HCT116 (cell line): ENCODE measurements at regions not wholly inside any gene's neighbourhood (a gene's known extent, or its start where the extent isn't known, plus 50 kb on each side); places are given as distances from the start of the nearest gene placed in this dataset.

Source experiments
- ATAC-seq: fragments of 200-7000 bp; cut with Tn5 transposase; 2 replicates; pipeline ENCODE4 v1.9.1; 2020; ENCODE audit warnings: mild to moderate bottlenecking, moderate library complexity
- BruUV-seq: library from RNA; stranded (reverse); fragments of 400-500 nt; replicated peaks from 2 replicates; lab custom pipeline; 2021; lab: Mats Ljungman, UMichigan
- CTCF ChIA-PET: fragments of 300-600 bp; sonication (Branson Sonifier 250); formaldehyde crosslinking; loops from one replicate; lab custom pipeline; 2021; ENCODE audit warnings: antibody characterized with exemption; lab: Charles Lee
- POLR2A ChIA-PET: fragments of 300-600, 350-600 bp; sonication (Branson Sonifier 250); formaldehyde crosslinking; loops from one replicate; lab custom pipeline; 2021; ENCODE audit warnings: antibody characterized with exemption; lab: Charles Lee
- RAD21 ChIA-PET, 2 experiments: fragments of 300-600 bp; sonication (Branson Sonifier 250); formaldehyde crosslinking; loops; one replicate each; lab custom pipeline; 2023; ENCODE audit warnings: low total read pairs in 2 of 2; ENCODE audit not compliant: uncharacterized antibody in 2 of 2, unreplicated experiment in 2 of 2, low non-redundant PET in 1 of 2; lab: Charles Lee
- DNase-seq: peaks from one replicate; pipeline ENCODE4 v3.0.0-alpha.2; 2010; ENCODE audit warnings: low read depth, low spot score
- H2AFZ ChIP-seq: fragments of 200-600 bp; shearing (Covaris generic), sonication (generic); 2 replicates; pipeline ENCODE4 v1.6.1; 2017; ENCODE audit warnings: low read depth, mixed run types, mixed read lengths, antibody characterized with exemption, low read length; ENCODE audit not compliant: poor library complexity, severe bottlenecking
- H3K27ac ChIP-seq: 2 replicates; pipeline ENCODE4 v1.5.1; 2012; ENCODE audit warnings: low read depth, low read length
- H3K27me3 ChIP-seq: fragments of 200-600 bp; sonication (generic); 2 replicates; pipeline ENCODE4 v1.6.1; 2016; ENCODE audit warnings: mixed run types, low read length, mixed read lengths; ENCODE audit not compliant: insufficient read depth
- H3K36me3 ChIP-seq, 2 experiments: fragments of 200-500 bp in 1 of 2; fragments of 200-600 bp in 1 of 2; sonication (Bioruptor generic) in 1 of 2; sonication (generic) in 1 of 2; 2 replicates each; pipeline versions ENCODE4 v1.5.1 to v1.6.1; 2014 to 2016; ENCODE audit warnings: low read length in 2 of 2, inconsistent platforms in 1 of 2, mixed read lengths in 1 of 2, mixed run types in 1 of 2; ENCODE audit not compliant: insufficient read depth in 2 of 2, control insufficient read depth in 1 of 2
- H3K4me1 ChIP-seq, 2 experiments: fragments of 200-600 bp in 1 of 2; sonication (generic) in 1 of 2; 2 replicates each; pipeline versions ENCODE4 v1.5.1 to v1.6.1; 2012 to 2017; ENCODE audit warnings: low read length in 2 of 2, inconsistent platforms in 1 of 2, mild to moderate bottlenecking in 1 of 2, mixed read lengths in 1 of 2, mixed run types in 1 of 2, moderate library complexity in 1 of 2; ENCODE audit not compliant: insufficient read depth in 2 of 2, control insufficient read depth in 1 of 2
- H3K4me2 ChIP-seq: fragments of 200-600 bp; sonication (generic); 2 replicates; pipeline ENCODE4 v1.6.1; 2017; ENCODE audit warnings: mixed run types, low read length, mixed read lengths
- H3K4me3 ChIP-seq, 2 experiments: fragments of 200-600 bp in 1 of 2; sonication (generic) in 1 of 2; replicated peaks in 1 of 2; 2 replicates each; pipeline ENCODE4 v1.5.1; 2011 to 2016; ENCODE audit warnings: low read length in 2 of 2, control low read depth in 1 of 2, low read depth in 1 of 2, mild to moderate bottlenecking in 1 of 2, mixed read lengths in 1 of 2, mixed run types in 1 of 2
- H3K79me2 ChIP-seq: fragments of 200-600 bp; sonication (generic); 2 replicates; pipeline ENCODE4 v1.6.1; 2017; ENCODE audit warnings: mild to moderate bottlenecking, mixed run types, low read length, moderate library complexity, mixed read lengths; ENCODE audit not compliant: insufficient read depth
- H3K9ac ChIP-seq: fragments of 200-600 bp; sonication (generic); 2 replicates; pipeline ENCODE4 v1.6.1; 2016; ENCODE audit warnings: low read length, mixed read lengths
- H3K9me2 ChIP-seq: fragments of 200-600 bp; sonication (generic), shearing (Covaris generic); 2 replicates; pipeline ENCODE4 v1.6.1; 2017; ENCODE audit warnings: mixed run types, mild to moderate bottlenecking, moderate library complexity; ENCODE audit not compliant: insufficient read depth
- H3K9me3 ChIP-seq, 2 experiments: fragments of 200-500 bp in 1 of 2; fragments of 200-600 bp in 1 of 2; sonication (Bioruptor generic) in 1 of 2; sonication (generic) in 1 of 2; 2 replicates each; pipeline ENCODE4 v1.6.1; 2014 to 2017; ENCODE audit warnings: low read length in 2 of 2, mixed read lengths in 2 of 2, inconsistent platforms in 1 of 2, low read depth in 1 of 2, mild to moderate bottlenecking in 1 of 2, mixed run types in 1 of 2, moderate library complexity in 1 of 2; ENCODE audit not compliant: control insufficient read depth in 1 of 2, insufficient read depth in 1 of 2
- H4K20me1 ChIP-seq: fragments of 200-600 bp; sonication (generic), shearing (Covaris generic); 2 replicates; pipeline ENCODE4 v1.6.1; 2017; ENCODE audit warnings: mixed run types, mild to moderate bottlenecking, moderate library complexity; ENCODE audit not compliant: insufficient read depth
- ATF3 ChIP-seq: IDR thresholded peaks from 2 replicates; pipeline ENCODE4 v1.6.1; 2012
- CBX3 ChIP-seq: IDR thresholded peaks from 2 replicates; pipeline ENCODE4 v1.6.1; 2012; ENCODE audit warnings: low read depth
- EGR1 ChIP-seq: IDR thresholded peaks from 2 replicates; pipeline ENCODE4 v1.6.1; 2012; ENCODE audit warnings: low read depth
- ELF1 ChIP-seq: IDR thresholded peaks from 2 replicates; pipeline ENCODE4 v1.6.1; 2012; ENCODE audit warnings: low read depth, borderline replicate concordance
- EZH2 ChIP-seq: fragments of 200-600 bp; sonication (generic); IDR thresholded peaks from 2 replicates; pipeline ENCODE4 v1.6.1; 2017; ENCODE audit warnings: antibody characterized with exemption, mixed run types
- EZH2phosphoT487 ChIP-seq: fragments of 200-600 bp; IDR thresholded peaks from 2 replicates; pipeline ENCODE4 v1.6.1; 2018; ENCODE audit warnings: antibody characterized with exemption, borderline replicate concordance
- FOSL1 ChIP-seq: IDR thresholded peaks from 2 replicates; pipeline ENCODE4 v1.6.1; 2012; ENCODE audit warnings: low read depth
- JUND ChIP-seq: IDR thresholded peaks from 2 replicates; pipeline ENCODE4 v1.6.1; 2012
- POLR2A ChIP-seq: IDR thresholded peaks from 2 replicates; pipeline ENCODE4 v1.7.0; 2011; ENCODE audit warnings: borderline replicate concordance; ENCODE audit not compliant: insufficient read depth, insufficient read length; ENCODE audit errors: extremely low read depth
- RAD21 ChIP-seq: IDR thresholded peaks from 2 replicates; pipeline ENCODE4 v1.6.1; 2012; ENCODE audit warnings: low read depth, mild to moderate bottlenecking
- SIN3A ChIP-seq: IDR thresholded peaks from 2 replicates; pipeline ENCODE4 v1.6.1; 2012; ENCODE audit warnings: low read depth
- SP1 ChIP-seq: IDR thresholded peaks from 2 replicates; pipeline ENCODE4 v1.6.1; 2012; ENCODE audit warnings: low read depth
- SRF ChIP-seq: IDR thresholded peaks from 2 replicates; pipeline ENCODE4 v1.6.1; 2012; ENCODE audit warnings: low read depth
- TCF7L2 ChIP-seq: IDR thresholded peaks from 2 replicates; pipeline ENCODE4 v1.7.0; 2011; ENCODE audit warnings: borderline replicate concordance, inconsistent platforms; ENCODE audit not compliant: insufficient read depth, insufficient read length; ENCODE audit errors: extremely low read depth
- YY1 ChIP-seq: IDR thresholded peaks from 2 replicates; pipeline ENCODE4 v1.6.1; 2011; ENCODE audit warnings: low read length, low read depth, moderate library complexity, mild to moderate bottlenecking; ENCODE audit not compliant: insufficient replicate concordance; ENCODE audit errors: extremely low read depth
- ZBTB33 ChIP-seq: IDR thresholded peaks from 2 replicates; pipeline ENCODE4 v1.6.1; 2011; ENCODE audit warnings: mild to moderate bottlenecking, low read length, moderate library complexity; ENCODE audit not compliant: insufficient replicate concordance; ENCODE audit errors: extremely low read depth
- ZFX ChIP-seq: fragments of 450-650 bp; IDR thresholded peaks from 2 replicates; pipeline ENCODE4 v1.6.1; 2017
- ZNF274 ChIP-seq: fragments of 200-500 bp; sonication (Bioruptor generic); IDR thresholded peaks from 2 replicates; pipeline ENCODE4 v1.6.1; 2014; ENCODE audit warnings: mild to moderate bottlenecking, low read depth, low read length, inconsistent platforms
- intact Hi-C: fragments of 100-400 bp; cut with micrococcal nuclease; formaldehyde crosslinking; loops from 2 replicates; pipeline ENCODE4 v1.10.0; 2022
- TF ChIP-seq, protein P1 (sequence below): IDR thresholded peaks from 2 replicates; pipeline ENCODE4 v1.6.1; 2012
- TF ChIP-seq, protein P2 (sequence below), 3 experiments: fragments of 200-600 bp in 1 of 3; sonication (generic) in 1 of 3; IDR thresholded peaks in 2 of 3; conservative IDR thresholded peaks in 1 of 3; 2 replicates each; pipeline ENCODE4 v1.5.1; 2012 to 2017; ENCODE audit warnings: low read depth in 2 of 3, low read length in 2 of 3, antibody characterized with exemption in 1 of 3, borderline replicate concordance in 1 of 3, control low read depth in 1 of 3, mild to moderate bottlenecking in 1 of 3, mixed read lengths in 1 of 3, mixed run types in 1 of 3, moderate library complexity in 1 of 3; ENCODE audit not compliant: insufficient read depth in 1 of 3

GRCh38 chr3:6182476-6182875 lies 678.4 kb upstream of the GRM7 start:
- no peak overlapping the region for H3K4me3 ChIP-seq
- CTCF ChIA-PET, result no interaction called here
- no peak overlapping the region for H3K9ac ChIP-seq
- ATAC-seq (no peak), DNase-seq (no peak)
- 0 out of 4 replicates have a peak, but pooled peaks cover 0 to 3% of the 10 kb centered on the region in 2 experiments for H3K4me1 ChIP-seq
- no peaks in the 10 kb centered on the region for H3K27me3 ChIP-seq
- intact Hi-C loops, result no loop called here
- H3K79me2 ChIP-seq, result no peaks in the 10 kb centered on the region
- no peaks in the 10 kb centered on the region for H3K9me2 ChIP-seq
- BruUV-seq, result no TSS peak
- RAD21 ChIA-PET, result no interaction called here
- no peak for TF ChIP-seq ELF1
- no peak overlapping the region for H2AFZ ChIP-seq
- POLR2A ChIA-PET, result no interaction called here
- H3K27ac ChIP-seq, result no peak overlapping the region
- H3K4me2 ChIP-seq, result no peak overlapping the region
- H4K20me1 ChIP-seq, result no peaks in the 10 kb centered on the region
- H3K36me3 ChIP-seq, result no peaks in the 10 kb centered on the region
- no peaks in the 10 kb centered on the region for H3K9me3 ChIP-seq

DNA sequence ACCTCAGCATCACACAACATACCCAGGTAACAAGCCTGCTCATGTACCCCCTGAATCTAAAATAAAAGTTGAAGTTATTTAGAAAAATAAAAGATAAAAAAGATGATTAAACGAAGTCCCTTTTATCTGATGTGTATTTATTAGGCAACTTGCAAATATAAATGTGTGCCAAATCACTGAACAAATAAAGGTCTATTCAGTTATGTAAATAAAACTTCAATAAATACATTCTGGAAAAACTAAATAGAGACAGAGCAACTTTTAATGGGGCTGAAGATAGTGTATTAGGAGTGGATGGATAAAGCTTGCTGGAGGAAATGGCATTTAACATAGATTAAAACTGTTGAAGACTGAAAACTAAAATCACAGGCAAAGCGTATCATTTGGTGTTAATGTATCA lies 678.0 kb upstream of the GRM7 start:
- no peak overlapping the region for H3K4me2 ChIP-seq
- no peaks in the 10 kb centered on the region for H3K27me3 ChIP-seq
- RAD21 ChIA-PET, result no interaction called here
- no peak overlapping the region for H3K4me3 ChIP-seq
- 0 out of 4 replicates have a peak, but pooled peaks cover 0 to 3% of the 10 kb centered on the region in 2 experiments for H3K4me1 ChIP-seq
- no peaks in the 10 kb centered on the region for H3K36me3 ChIP-seq
- POLR2A ChIA-PET, result no interaction called here
- intact Hi-C loops, result no loop called here
- no peaks in the 10 kb centered on the region for H3K9me3 ChIP-seq
- no peaks in the 10 kb centered on the region for H4K20me1 ChIP-seq
- no TSS peak for BruUV-seq
- H3K27ac ChIP-seq, result no peak overlapping the region
- no peaks in the 10 kb centered on the region for H3K79me2 ChIP-seq
- no peaks in the 10 kb centered on the region for H3K9me2 ChIP-seq
- H2AFZ ChIP-seq, result no peak overlapping the region
- CTCF ChIA-PET, result no interaction called here
- DNase-seq (no peak), ATAC-seq (no peak)
- no peak overlapping the region for H3K9ac ChIP-seq
- TF ChIP-seq FOSL1 (no peak), ATF3 (no peak), ZBTB33 (no peak), SRF (no peak), EZH2phosphoT487 (no peak), ZFX (no peak), CBX3 (no peak), POLR2A (no peak), RAD21 (no peak), TCF7L2 (no peak), EGR1 (no peak), SIN3A (no peak), SP1 (no peak), JUND (no peak), ZNF274 (no peak), YY1 (no peak), EZH2 (no peak)
- TF ChIP-seq, protein P1, sequence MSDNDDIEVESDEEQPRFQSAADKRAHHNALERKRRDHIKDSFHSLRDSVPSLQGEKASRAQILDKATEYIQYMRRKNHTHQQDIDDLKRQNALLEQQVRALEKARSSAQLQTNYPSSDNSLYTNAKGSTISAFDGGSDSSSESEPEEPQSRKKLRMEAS, result no peak
- TF ChIP-seq, protein P2, sequence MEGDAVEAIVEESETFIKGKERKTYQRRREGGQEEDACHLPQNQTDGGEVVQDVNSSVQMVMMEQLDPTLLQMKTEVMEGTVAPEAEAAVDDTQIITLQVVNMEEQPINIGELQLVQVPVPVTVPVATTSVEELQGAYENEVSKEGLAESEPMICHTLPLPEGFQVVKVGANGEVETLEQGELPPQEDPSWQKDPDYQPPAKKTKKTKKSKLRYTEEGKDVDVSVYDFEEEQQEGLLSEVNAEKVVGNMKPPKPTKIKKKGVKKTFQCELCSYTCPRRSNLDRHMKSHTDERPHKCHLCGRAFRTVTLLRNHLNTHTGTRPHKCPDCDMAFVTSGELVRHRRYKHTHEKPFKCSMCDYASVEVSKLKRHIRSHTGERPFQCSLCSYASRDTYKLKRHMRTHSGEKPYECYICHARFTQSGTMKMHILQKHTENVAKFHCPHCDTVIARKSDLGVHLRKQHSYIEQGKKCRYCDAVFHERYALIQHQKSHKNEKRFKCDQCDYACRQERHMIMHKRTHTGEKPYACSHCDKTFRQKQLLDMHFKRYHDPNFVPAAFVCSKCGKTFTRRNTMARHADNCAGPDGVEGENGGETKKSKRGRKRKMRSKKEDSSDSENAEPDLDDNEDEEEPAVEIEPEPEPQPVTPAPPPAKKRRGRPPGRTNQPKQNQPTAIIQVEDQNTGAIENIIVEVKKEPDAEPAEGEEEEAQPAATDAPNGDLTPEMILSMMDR (IDR thresholded peaks at IDR 0.05 in 2 of 3, conservative IDR thresholded peaks at IDR 0.05 in 1 of 3; ENCODE audit: borderline replicate concordance in 1 of 3, insufficient read depth in 1 of 3, low read depth in 2 of 3, low read length in 2 of 3), result no peak
